ENCODE measurements at regions not wholly inside any gene's neighbourhood (a gene's known extent, or its start where the extent isn't known, plus 50 kb on each side); places are given as distances from the start of the nearest gene placed in this dataset.

DNA sequence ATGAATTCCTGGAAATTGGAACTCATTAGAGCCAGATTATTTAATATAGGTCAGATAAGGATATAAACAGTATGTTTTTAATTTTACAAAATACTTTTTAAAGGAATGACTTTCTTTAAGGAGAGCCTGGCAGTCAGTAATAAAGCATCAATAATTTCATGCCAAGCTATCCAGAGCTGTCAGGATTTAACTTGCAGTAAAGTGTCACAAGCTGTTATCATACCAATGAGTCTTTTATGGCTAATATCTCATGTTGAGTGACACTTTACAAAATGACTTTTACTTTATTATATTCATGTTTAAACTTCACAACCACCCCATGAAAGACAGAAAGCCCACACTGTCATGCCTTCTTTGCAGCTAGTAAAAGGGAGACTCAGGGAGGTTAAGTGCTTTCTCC is 72.9 kb upstream of the C3orf49 start:
- in situ Hi-C loops (cut with HindIII; ENCODE audit: extremely low pct_ligation_motif_present, low pct_unique_long_range_greater_than_20kb) = no loop called here
- ChIA-PET POLR2A (no interaction called here), CTCF (ENCODE audit: low intra/inter-chr PET ratio, low total read pairs) (no interaction called here)
- Histone ChIP-seq H4K20me1 (ENCODE audit: insufficient read depth, low read length) (no peaks in the 10 kb centered on the region), H3K4me3 (replicated peaks in 1 of 3; ENCODE audit: insufficient read depth in 1 of 3, low read depth in 2 of 3, low read length in 3 of 3) (no peak overlapping the region), H2AFZ (ENCODE audit: low read length) (no peak overlapping the region), H3K4me1 (ENCODE audit: insufficient read depth, low read length) (no peaks in the 10 kb centered on the region), H3K36me3 (replicated peaks in 1 of 2; ENCODE audit: control insufficient read depth in 1 of 2, insufficient read depth in 2 of 2, low read length in 2 of 2) (no peaks in the 10 kb centered on the region), H3K9me3 (ENCODE audit: low read length) (no peaks in the 10 kb centered on the region), H3K79me2 (ENCODE audit: insufficient read depth, low read length) (no peaks in the 10 kb centered on the region), H3K4me2 (ENCODE audit: low read depth, low read length) (no peak overlapping the region), H3K27me3 (ENCODE audit: control insufficient read depth in 1 of 2, insufficient read depth in 2 of 2, low read length in 2 of 2) (no peaks in the 10 kb centered on the region), H3K27ac (ENCODE audit: extremely low read length, insufficient read depth, low read length) (no peak overlapping the region), H3K9ac (ENCODE audit: insufficient read depth, low read depth, low read length) (no peak overlapping the region)
- no peak for DNase-seq (ENCODE audit: low spot score)
- TF ChIP-seq, protein P1, sequence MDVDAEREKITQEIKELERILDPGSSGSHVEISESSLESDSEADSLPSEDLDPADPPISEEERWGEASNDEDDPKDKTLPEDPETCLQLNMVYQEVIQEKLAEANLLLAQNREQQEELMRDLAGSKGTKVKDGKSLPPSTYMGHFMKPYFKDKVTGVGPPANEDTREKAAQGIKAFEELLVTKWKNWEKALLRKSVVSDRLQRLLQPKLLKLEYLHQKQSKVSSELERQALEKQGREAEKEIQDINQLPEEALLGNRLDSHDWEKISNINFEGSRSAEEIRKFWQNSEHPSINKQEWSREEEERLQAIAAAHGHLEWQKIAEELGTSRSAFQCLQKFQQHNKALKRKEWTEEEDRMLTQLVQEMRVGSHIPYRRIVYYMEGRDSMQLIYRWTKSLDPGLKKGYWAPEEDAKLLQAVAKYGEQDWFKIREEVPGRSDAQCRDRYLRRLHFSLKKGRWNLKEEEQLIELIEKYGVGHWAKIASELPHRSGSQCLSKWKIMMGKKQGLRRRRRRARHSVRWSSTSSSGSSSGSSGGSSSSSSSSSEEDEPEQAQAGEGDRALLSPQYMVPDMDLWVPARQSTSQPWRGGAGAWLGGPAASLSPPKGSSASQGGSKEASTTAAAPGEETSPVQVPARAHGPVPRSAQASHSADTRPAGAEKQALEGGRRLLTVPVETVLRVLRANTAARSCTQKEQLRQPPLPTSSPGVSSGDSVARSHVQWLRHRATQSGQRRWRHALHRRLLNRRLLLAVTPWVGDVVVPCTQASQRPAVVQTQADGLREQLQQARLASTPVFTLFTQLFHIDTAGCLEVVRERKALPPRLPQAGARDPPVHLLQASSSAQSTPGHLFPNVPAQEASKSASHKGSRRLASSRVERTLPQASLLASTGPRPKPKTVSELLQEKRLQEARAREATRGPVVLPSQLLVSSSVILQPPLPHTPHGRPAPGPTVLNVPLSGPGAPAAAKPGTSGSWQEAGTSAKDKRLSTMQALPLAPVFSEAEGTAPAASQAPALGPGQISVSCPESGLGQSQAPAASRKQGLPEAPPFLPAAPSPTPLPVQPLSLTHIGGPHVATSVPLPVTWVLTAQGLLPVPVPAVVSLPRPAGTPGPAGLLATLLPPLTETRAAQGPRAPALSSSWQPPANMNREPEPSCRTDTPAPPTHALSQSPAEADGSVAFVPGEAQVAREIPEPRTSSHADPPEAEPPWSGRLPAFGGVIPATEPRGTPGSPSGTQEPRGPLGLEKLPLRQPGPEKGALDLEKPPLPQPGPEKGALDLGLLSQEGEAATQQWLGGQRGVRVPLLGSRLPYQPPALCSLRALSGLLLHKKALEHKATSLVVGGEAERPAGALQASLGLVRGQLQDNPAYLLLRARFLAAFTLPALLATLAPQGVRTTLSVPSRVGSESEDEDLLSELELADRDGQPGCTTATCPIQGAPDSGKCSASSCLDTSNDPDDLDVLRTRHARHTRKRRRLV (CRISPR knock-in tag; IDR thresholded peaks at IDR 0.05) = no peak
- TF ChIP-seq BHLHE40 (IDR thresholded peaks at IDR 0.05; ENCODE audit: low read length) = no peak
- no peak for TF ChIP-seq ZNF292 (CRISPR knock-in tag; IDR thresholded peaks at IDR 0.05; ENCODE audit: borderline replicate concordance, low read depth)
- TF ChIP-seq TRIM24 (CRISPR knock-in tag; IDR thresholded peaks at IDR 0.05) = no peak
- TF ChIP-seq, protein P2, sequence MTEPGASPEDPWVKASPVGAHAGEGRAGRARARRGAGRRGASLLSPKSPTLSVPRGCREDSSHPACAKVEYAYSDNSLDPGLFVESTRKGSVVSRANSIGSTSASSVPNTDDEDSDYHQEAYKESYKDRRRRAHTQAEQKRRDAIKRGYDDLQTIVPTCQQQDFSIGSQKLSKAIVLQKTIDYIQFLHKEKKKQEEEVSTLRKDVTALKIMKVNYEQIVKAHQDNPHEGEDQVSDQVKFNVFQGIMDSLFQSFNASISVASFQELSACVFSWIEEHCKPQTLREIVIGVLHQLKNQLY (CRISPR knock-in tag; IDR thresholded peaks at IDR 0.05) = no peak
- TF ChIP-seq, protein P3, sequence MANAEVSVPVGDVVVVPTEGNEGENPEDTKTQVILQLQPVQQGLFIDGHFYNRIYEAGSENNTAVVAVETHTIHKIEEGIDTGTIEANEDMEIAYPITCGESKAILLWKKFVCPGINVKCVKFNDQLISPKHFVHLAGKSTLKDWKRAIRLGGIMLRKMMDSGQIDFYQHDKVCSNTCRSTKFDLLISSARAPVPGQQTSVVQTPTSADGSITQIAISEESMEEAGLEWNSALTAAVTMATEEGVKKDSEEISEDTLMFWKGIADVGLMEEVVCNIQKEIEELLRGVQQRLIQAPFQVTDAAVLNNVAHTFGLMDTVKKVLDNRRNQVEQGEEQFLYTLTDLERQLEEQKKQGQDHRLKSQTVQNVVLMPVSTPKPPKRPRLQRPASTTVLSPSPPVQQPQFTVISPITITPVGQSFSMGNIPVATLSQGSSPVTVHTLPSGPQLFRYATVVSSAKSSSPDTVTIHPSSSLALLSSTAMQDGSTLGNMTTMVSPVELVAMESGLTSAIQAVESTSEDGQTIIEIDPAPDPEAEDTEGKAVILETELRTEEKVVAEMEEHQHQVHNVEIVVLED (CRISPR knock-in tag; IDR thresholded peaks at IDR 0.05; ENCODE audit: borderline replicate concordance) = no peak
- no peak for TF ChIP-seq ZNF180 (CRISPR knock-in tag; IDR thresholded peaks at IDR 0.05; ENCODE audit: borderline replicate concordance, low read depth)
- TF ChIP-seq ZFP41 (CRISPR knock-in tag; IDR thresholded peaks at IDR 0.05; ENCODE audit: borderline replicate concordance) = no peak
- TF ChIP-seq ATF7-NPFF (CRISPR knock-in tag; IDR thresholded peaks at IDR 0.05; ENCODE audit: low read depth) = no peak
- TF ChIP-seq FOSL1 (CRISPR knock-in tag; IDR thresholded peaks at IDR 0.05; ENCODE audit: borderline replicate concordance) = no peak
- TF ChIP-seq NFYB (CRISPR knock-in tag; IDR thresholded peaks at IDR 0.05) = no peak
- TF ChIP-seq ZNF577 (CRISPR knock-in tag; IDR thresholded peaks at IDR 0.05; ENCODE audit: borderline replicate concordance, low read depth) = no peak
- BruUV-seq (replicated peaks) = no TSS peak
- no peak for FAIRE-seq
- no peak for ATAC-seq
- intact Hi-C loops (cut with micrococcal nuclease; ENCODE audit: unreplicated experiment) = no loop called here

Measured in HepG2 (cell line).